GM12878 (cell line): ENCODE measurements at regions not wholly inside any gene's neighbourhood (a gene's known extent, or its start where the extent isn't known, plus 50 kb on each side); places are given as distances from the start of the nearest gene placed in this dataset.

Source experiments
- ATAC-seq: fragments of 200-7000 bp; cut with Tn5 transposase; 3 replicates; pipeline ENCODE4 v1.9.1; 2020; ENCODE audit warnings: mild to moderate bottlenecking, moderate library complexity
- BruUV-seq: library from RNA; stranded (reverse); fragments of 400-500 nt; replicated peaks from 2 replicates; lab custom pipeline; 2021; lab: Mats Ljungman, UMichigan
- CTCF ChIA-PET: fragments of 300-600 bp; sonication (Branson Sonifier 250); formaldehyde crosslinking; extraction: SDS; loops from one replicate; lab custom pipeline; 2021; ENCODE audit warnings: inconsistent platforms; lab: Yijun Ruan, JAX
- POLR2A ChIA-PET: fragments of 350-600 bp; formaldehyde crosslinking; extraction: SDS; loops from one replicate; lab custom pipeline; 2021; ENCODE audit warnings: inconsistent platforms; lab: Charles Lee
- RAD21 ChIA-PET: fragments of 300-600 bp; sonication (Branson Sonifier 250); formaldehyde crosslinking; loops from one replicate; lab custom pipeline; 2023; ENCODE audit warnings: antibody characterized with exemption; ENCODE audit not compliant: unreplicated experiment; lab: Charles Lee
- SMC1A ChIA-PET: fragments of 300-600 bp; sonication (Branson Sonifier 250); formaldehyde crosslinking; loops from one replicate; lab custom pipeline; 2023; ENCODE audit not compliant: unreplicated experiment, uncharacterized antibody; lab: Charles Lee
- DNase-seq: peaks from one replicate; pipeline ENCODE4 v3.0.0-alpha.2; 2011; ENCODE audit warnings: low read depth, low spot score
- FAIRE-seq: peaks from 3 replicates; lab custom pipeline; 2011; peaks lifted over from hg19 to GRCh38; lab: Jason Lieb, UNC
- H2AFZ ChIP-seq: 2 replicates; pipeline ENCODE4 v1.6.0; 2011; ENCODE audit warnings: low read depth, low read length, control low read depth; ENCODE audit not compliant: control insufficient read depth
- H3K27ac ChIP-seq: 2 replicates; pipeline ENCODE4 v1.5.1; 2011; ENCODE audit warnings: control low read depth; ENCODE audit not compliant: control insufficient read depth, insufficient read depth
- H3K27me3 ChIP-seq, 2 experiments: replicated peaks in 1 of 2; 2 replicates each; pipeline versions ENCODE4 v1.6.0 to v1.6.1; 2011; ENCODE audit warnings: low read length in 1 of 2; ENCODE audit not compliant: control insufficient read depth in 2 of 2, insufficient read depth in 2 of 2
- H3K36me3 ChIP-seq, 2 experiments: 2 replicates each; pipeline ENCODE4 v1.5.1; 2011; ENCODE audit warnings: low read length in 1 of 2; ENCODE audit not compliant: control insufficient read depth in 2 of 2, insufficient read depth in 2 of 2
- H3K4me1 ChIP-seq: 2 replicates; pipeline ENCODE4 v1.6.1; 2011; ENCODE audit warnings: mild to moderate bottlenecking, low read length, moderate library complexity, mixed read lengths; ENCODE audit not compliant: control insufficient read depth, insufficient read depth
- H3K4me2 ChIP-seq: 2 replicates; pipeline ENCODE4 v1.6.0; 2011; ENCODE audit warnings: control low read depth; ENCODE audit not compliant: control insufficient read depth, insufficient read depth
- H3K4me3 ChIP-seq: fragments of 200-600 bp; sonication (generic); 2 replicates; pipeline ENCODE4 v1.5.1; 2016
- H3K79me2 ChIP-seq: 2 replicates; pipeline ENCODE4 v1.6.0; 2011; ENCODE audit warnings: low read length; ENCODE audit not compliant: control insufficient read depth, insufficient read depth
- H3K9ac ChIP-seq: 2 replicates; pipeline ENCODE4 v1.8.0; 2011; ENCODE audit warnings: low read length, control low read depth, mixed read lengths; ENCODE audit not compliant: control insufficient read depth, insufficient read depth
- H3K9me3 ChIP-seq: replicated peaks from 3 replicates; pipeline ENCODE4 v1.5.1; 2011; ENCODE audit warnings: mild to moderate bottlenecking, low read length; ENCODE audit not compliant: control insufficient read depth, insufficient read depth
- H4K20me1 ChIP-seq: 2 replicates; pipeline ENCODE4 v1.6.0; 2011; ENCODE audit not compliant: control insufficient read depth, insufficient read depth
- EED ChIP-seq: sonication (generic); IDR thresholded peaks from 2 replicates; pipeline ENCODE4 v1.6.1; 2016; ENCODE audit warnings: antibody characterized with exemption, low read depth
- EZH2 ChIP-seq: IDR thresholded peaks from 2 replicates; pipeline ENCODE4 v1.6.1; 2012; ENCODE audit warnings: low read depth, mild to moderate bottlenecking, control low read depth, inconsistent platforms, low read length, borderline replicate concordance; ENCODE audit not compliant: control insufficient read depth
- POU2F2 ChIP-seq: IDR thresholded peaks from 3 replicates; pipeline ENCODE4 v1.6.1; 2011; ENCODE audit warnings: low read depth, mild to moderate bottlenecking, low read length, borderline replicate concordance
- PRDM15 ChIP-seq: fragments of 450-650 bp; formaldehyde crosslinking; IDR thresholded peaks from 2 replicates; pipeline ENCODE4 v1.4.0; 2020; ENCODE audit warnings: mild to moderate bottlenecking, moderate library complexity
- ZNF687 ChIP-seq: fragments of 450-650 bp; IDR thresholded peaks from 2 replicates; pipeline ENCODE4 v1.6.1; 2017; ENCODE audit warnings: mild to moderate bottlenecking, moderate library complexity
- in situ Hi-C: fragments of 300-500 bp; cut with MboI; formaldehyde crosslinking; loops from 9 replicates; pipeline ENCODE4 v1.14.3; 2018; ENCODE audit warnings: mixed read lengths
- intact Hi-C: fragments of 100-400 bp; cut with micrococcal nuclease; formaldehyde crosslinking; loops from one replicate; pipeline ENCODE4 v1.14.2; 2022; ENCODE audit not compliant: unreplicated experiment

DNA sequence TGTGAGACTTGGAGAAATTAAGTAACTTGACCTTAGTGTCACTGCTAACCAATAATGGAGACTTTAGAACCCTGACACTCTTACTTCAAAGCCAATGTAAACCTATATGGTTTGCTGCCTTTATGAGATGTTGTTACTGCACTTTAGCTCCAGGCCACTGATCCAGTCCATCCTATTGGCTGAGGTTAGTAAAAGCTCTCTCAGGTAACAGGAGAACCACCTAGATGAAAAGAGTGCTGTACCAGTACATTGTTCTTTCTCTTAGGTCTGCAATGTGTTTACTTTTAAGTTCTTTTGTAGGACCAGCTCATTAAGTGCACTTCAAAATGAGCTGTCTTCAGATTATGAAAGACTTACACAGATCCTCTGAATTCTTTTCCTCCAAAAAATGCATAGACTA, 994.0 kb upstream of the FAT3 start:
- ChIA-PET POLR2A (no interaction called here), CTCF (interaction anchor here (3.1 kb wide), 1 partner anchor 17 kb away, joined by 9 read pairs; no protein-coding TSS in a partner anchor), RAD21 (interaction anchor here (1.0 kb wide), 1 partner anchor 591 kb away, joined by 3 read pairs; no protein-coding TSS in a partner anchor), SMC1A (no interaction called here)
- Histone ChIP-seq H2AFZ (no peak overlapping the region), H3K4me1 (no peaks in the 10 kb centered on the region), H3K9me3 (no peaks in the 10 kb centered on the region), H3K79me2 (no peaks in the 10 kb centered on the region), H3K27ac (no peak overlapping the region), H3K9ac (no peak overlapping the region), H3K4me3 (no peak overlapping the region), H3K4me2 (no peak overlapping the region), H3K36me3 (no peaks in the 10 kb centered on the region), H3K27me3 (no peaks in the 10 kb centered on the region), H4K20me1 (no peaks in the 10 kb centered on the region)
- in situ Hi-C loops, result loop anchor here (25.0 kb wide), 1 partner anchor 943 kb away; no protein-coding TSS in a partner anchor
- FAIRE-seq (peak; percentile 47), DNase-seq (no peak), ATAC-seq (no peak)
- intact Hi-C loops, result no loop called here
- BruUV-seq, result no TSS peak
- TF ChIP-seq PRDM15 (CRISPR knock-in tag) (no peak), EED (no peak), POU2F2 (no peak), ZNF687 (no peak), EZH2 (no peak)
